ENCODE measurements at regions not wholly inside any gene's neighbourhood (a gene's known extent, or its start where the extent isn't known, plus 50 kb on each side); places are given as distances from the start of the nearest gene placed in this dataset.

- Histone ChIP-seq H3K27ac (ENCODE audit: low read depth, low read length) (no peak overlapping the region), H2BK12ac (ENCODE audit: low read depth, low read length) (no peak overlapping the region), H3K9me3 (ENCODE audit: insufficient read depth in 2 of 2, low read depth in 1 of 2, low read length in 1 of 2) (no peaks in the 10 kb centered on the region), H3K4ac (replicated peaks; ENCODE audit: insufficient read length, low read depth, low read length) (no peak overlapping the region), H2BK20ac (ENCODE audit: low read length) (no peak overlapping the region), H3K56ac (replicated peaks; ENCODE audit: insufficient read length, low read depth, low read length) (no peak overlapping the region), H4K91ac (replicated peaks; ENCODE audit: insufficient read length, low read length) (no peak overlapping the region), H3K23me2 (ENCODE audit: low read depth, low read length) (no peaks in the 10 kb centered on the region), H2BK5ac (ENCODE audit: low read depth, low read length) (no peak overlapping the region), H3K23ac (ENCODE audit: insufficient read length) (no peak overlapping the region), H3K36me3 (ENCODE audit: control insufficient read depth in 2 of 4, insufficient read depth in 4 of 4, low read length in 3 of 4) (no peaks in the 10 kb centered on the region), H3K4me3 (ENCODE audit: extremely low read depth in 1 of 4, insufficient read depth in 2 of 4, low read depth in 3 of 4, low read length in 4 of 4) (no peak overlapping the region), H3K79me1 (ENCODE audit: low read depth, low read length) (no peaks in the 10 kb centered on the region), H3K4me1 (replicated peaks in 1 of 4; ENCODE audit: control insufficient read depth in 3 of 4, insufficient read depth in 4 of 4, low read length in 3 of 4) (no peaks in the 10 kb centered on the region; a peak in 1 of 7 replicates), H2AFZ (ENCODE audit: low read length) (no peak overlapping the region), H3K79me2 (ENCODE audit: control insufficient read depth in 1 of 2, insufficient read depth in 2 of 2, low read length in 2 of 2) (no peaks in the 10 kb centered on the region), H3K18ac (ENCODE audit: extremely low read depth, low read length) (peak overlapping the region; percentile 22; the same call in 1 of the 2 replicates), H2AK5ac (ENCODE audit: low read depth, low read length) (no peak overlapping the region), H2BK120ac (replicated peaks; ENCODE audit: low read depth, low read length) (no peak overlapping the region), H3K27me3 (replicated peaks in 1 of 4; ENCODE audit: control insufficient read depth in 3 of 4, extremely low read depth in 1 of 4, insufficient read depth in 3 of 4, low read length in 3 of 4) (no peaks in the 10 kb centered on the region), H3K4me2 (ENCODE audit: insufficient read depth in 1 of 2, low read depth in 2 of 2, low read length in 2 of 2) (no peak overlapping the region), H4K20me1 (replicated peaks in 1 of 2; ENCODE audit: control insufficient read depth in 1 of 2, insufficient read depth in 2 of 2, low read length in 2 of 2) (no peaks in the 10 kb centered on the region), H4K8ac (ENCODE audit: extremely low read depth, insufficient read depth, low read length) (no peak overlapping the region), H3K9ac (replicated peaks in 1 of 4; ENCODE audit: extremely low read depth in 1 of 4, low read depth in 3 of 4, low read length in 3 of 4) (no peak overlapping the region), H3K14ac (ENCODE audit: insufficient read length) (no peak overlapping the region), H4K5ac (ENCODE audit: insufficient read length, low read depth, low read length) (no peak overlapping the region), H2BK15ac (ENCODE audit: low read length) (no peak overlapping the region)
- DNase-seq (ENCODE audit: low read depth in 1 of 2, low spot score in 2 of 2) (no peak), FAIRE-seq (no peak)
- TF ChIP-seq USF2 (IDR thresholded peaks at IDR 0.05; ENCODE audit: low read length) (no peak), FOSL1 (IDR thresholded peaks at IDR 0.05; ENCODE audit: insufficient read depth, low read depth, low read length) (no peak), POU5F1 (IDR thresholded peaks at IDR 0.05; ENCODE audit: low read depth, low read length) (no peak), TCF12 (IDR thresholded peaks at IDR 0.05; ENCODE audit: low read depth, low read length) (no peak), SIRT6 (IDR thresholded peaks at IDR 0.05; ENCODE audit: low read length) (no peak)
- POLR2A ChIA-PET (ENCODE audit: partially characterized antibody): no interaction called here
- WGBS, 2 experiments (ENCODE audit: extremely low coverage in 1 of 2, insufficient coverage in 1 of 2, insufficient read length in 1 of 2, insufficient replicate concordance in 2 of 2, low coverage in 1 of 2, low lambda C conversion rate in 2 of 2, missing lambda C conversion rate in 1 of 2): 96% methylated on average over 3 of the region's 3 CpGs; no CpG with 5 or more reads in 1 of the 2 experiments
- CTCF ChIA-PET (ENCODE audit: partially characterized antibody): interaction anchor here (0.8 kb wide), 1 partner anchor 8 kb away, joined by 3 read pairs; no protein-coding TSS in a partner anchor
Observed at GRCh38 chr3:17848102-17848501, 105.7 kb upstream of the TBC1D5 start.

All from H1 (cell line).